H1 (cell line): ENCODE measurements at regions not wholly inside any gene's neighbourhood (a gene's known extent, or its start where the extent isn't known, plus 50 kb on each side); places are given as distances from the start of the nearest gene placed in this dataset.

Experiments
- CTCF ChIA-PET: fragments of 300-600 bp; sonication (Branson Sonifier 250); formaldehyde crosslinking; loops from one replicate; lab custom pipeline; 2021; ENCODE audit not compliant: partially characterized antibody; lab: Charles Lee
- POLR2A ChIA-PET: fragments of 300-600 bp; sonication (Branson Sonifier 250); formaldehyde crosslinking; loops from one replicate; lab custom pipeline; 2021; ENCODE audit warnings: inconsistent platforms; ENCODE audit not compliant: partially characterized antibody; lab: Charles Lee
- DNase-seq, 2 experiments: peaks; one replicate each; pipeline versions ENCODE4 v3.0.0 to v3.0.0-alpha.2; 2010 to 2022; ENCODE audit warnings: low spot score in 2 of 2, low read depth in 1 of 2, mixed read lengths in 1 of 2
- FAIRE-seq: peaks from 2 replicates; lab custom pipeline; 2011; peaks lifted over from hg19 to GRCh38; lab: Jason Lieb, UNC
- H2AFZ ChIP-seq: 2 replicates; pipeline ENCODE4 v1.8.1; 2012; ENCODE audit warnings: low read length, inconsistent platforms
- H2AK5ac ChIP-seq: 2 replicates; pipeline ENCODE4 v1.6.1; 2013; ENCODE audit warnings: low read depth, low read length
- H2BK120ac ChIP-seq: replicated peaks from 2 replicates; pipeline ENCODE3; 2013; ENCODE audit warnings: low read depth, low read length, inconsistent platforms
- H2BK12ac ChIP-seq: 2 replicates; pipeline ENCODE4 v1.6.1; 2013; ENCODE audit warnings: low read depth, low read length
- H2BK15ac ChIP-seq: 2 replicates; pipeline ENCODE4 v1.6.1; 2013; ENCODE audit warnings: low read length
- H2BK20ac ChIP-seq: 2 replicates; pipeline ENCODE4 v1.6.1; 2013; ENCODE audit warnings: low read length
- H2BK5ac ChIP-seq: 2 replicates; pipeline ENCODE4 v1.6.1; 2013; ENCODE audit warnings: low read depth, low read length
- H3K14ac ChIP-seq: 2 replicates; pipeline ENCODE4 v1.6.1; 2013; ENCODE audit warnings: inconsistent platforms; ENCODE audit not compliant: insufficient read length
- H3K18ac ChIP-seq: 2 replicates; pipeline ENCODE4 v1.6.1; 2013; ENCODE audit warnings: low read length; ENCODE audit errors: extremely low read depth
- H3K23ac ChIP-seq: 2 replicates; pipeline ENCODE4 v1.6.1; 2013; ENCODE audit warnings: inconsistent platforms; ENCODE audit not compliant: insufficient read length
- H3K23me2 ChIP-seq: 2 replicates; pipeline ENCODE4 v1.6.1; 2013; ENCODE audit warnings: low read depth, low read length
- H3K27ac ChIP-seq: 2 replicates; pipeline ENCODE4 v1.6.1; 2011; ENCODE audit warnings: low read depth, low read length, inconsistent platforms
- H3K27me3 ChIP-seq, 4 experiments: replicated peaks in 1 of 4; 1 replicate in 1 of 4; 2 replicates in 3 of 4; pipeline versions ENCODE4 v1.6.1 to v1.8.1; 2011 to 2013; ENCODE audit warnings: low read length in 3 of 4, mild to moderate bottlenecking in 3 of 4, inconsistent platforms in 2 of 4, mixed read lengths in 2 of 4, moderate library complexity in 1 of 4; ENCODE audit not compliant: control insufficient read depth in 3 of 4, insufficient read depth in 3 of 4; ENCODE audit errors: extremely low read depth in 1 of 4
- H3K36me3 ChIP-seq, 4 experiments: 2 replicates each; pipeline versions ENCODE4 v1.6.1 to v1.8.1; 2011 to 2013; ENCODE audit warnings: mild to moderate bottlenecking in 4 of 4, low read length in 3 of 4, moderate library complexity in 2 of 4, control low read depth in 1 of 4, inconsistent platforms in 1 of 4; ENCODE audit not compliant: insufficient read depth in 4 of 4, control insufficient read depth in 2 of 4
- H3K4ac ChIP-seq: replicated peaks from 2 replicates; pipeline ENCODE3; 2013; ENCODE audit warnings: low read length, low read depth, mixed read lengths, inconsistent platforms; ENCODE audit not compliant: insufficient read length
- H3K4me1 ChIP-seq, 4 experiments: replicated peaks in 1 of 4; 1 replicate in 1 of 4; 2 replicates in 3 of 4; pipeline versions ENCODE4 v1.6.1 to v1.8.1; 2011 to 2013; ENCODE audit warnings: low read length in 3 of 4, inconsistent platforms in 2 of 4, mixed read lengths in 1 of 4; ENCODE audit not compliant: insufficient read depth in 4 of 4, control insufficient read depth in 3 of 4
- H3K4me2 ChIP-seq, 2 experiments: 2 replicates each; pipeline versions ENCODE4 v1.6.1 to v1.8.1; 2011 to 2013; ENCODE audit warnings: low read depth in 2 of 2, low read length in 2 of 2, control low read depth in 1 of 2, inconsistent platforms in 1 of 2, mild to moderate bottlenecking in 1 of 2; ENCODE audit not compliant: insufficient read depth in 1 of 2
- H3K4me3 ChIP-seq, 4 experiments: fragments of 200-600, 300-600 bp in 1 of 4; sonication (generic), shearing (Covaris generic), sonication (Bioruptor Twin) in 1 of 4; 2 replicates each; pipeline versions ENCODE4 v1.5.1 to v1.8.1; 2011 to 2016; ENCODE audit warnings: low read length in 4 of 4, low read depth in 3 of 4, control low read depth in 2 of 4, inconsistent platforms in 2 of 4, mild to moderate bottlenecking in 2 of 4, mixed read lengths in 1 of 4, moderate library complexity in 1 of 4; ENCODE audit not compliant: insufficient read depth in 2 of 4; ENCODE audit errors: extremely low read depth in 1 of 4
- H3K56ac ChIP-seq: replicated peaks from 2 replicates; pipeline ENCODE3; 2013; ENCODE audit warnings: low read depth, mild to moderate bottlenecking, mixed read lengths, low read length, inconsistent platforms; ENCODE audit not compliant: insufficient read length
- H3K79me1 ChIP-seq: 2 replicates; pipeline ENCODE4 v1.6.1; 2013; ENCODE audit warnings: low read depth, low read length, control low read depth
- H3K79me2 ChIP-seq, 2 experiments: 2 replicates each; pipeline versions ENCODE4 v1.6.1 to v1.8.1; 2012 to 2013; ENCODE audit warnings: low read length in 2 of 2, mild to moderate bottlenecking in 2 of 2, inconsistent platforms in 1 of 2; ENCODE audit not compliant: insufficient read depth in 2 of 2, control insufficient read depth in 1 of 2
- H3K9ac ChIP-seq, 4 experiments: replicated peaks in 1 of 4; 1 replicate in 1 of 4; 2 replicates in 3 of 4; pipeline versions ENCODE4 v1.6.1 to v1.8.1; 2011 to 2013; ENCODE audit warnings: low read depth in 3 of 4, low read length in 3 of 4, control low read depth in 2 of 4, mild to moderate bottlenecking in 2 of 4, moderate library complexity in 2 of 4, inconsistent platforms in 1 of 4; ENCODE audit errors: extremely low read depth in 1 of 4
- H3K9me3 ChIP-seq, 2 experiments: 2 replicates each; pipeline versions ENCODE4 v1.6.1 to v1.8.1; 2012 to 2013; ENCODE audit warnings: mild to moderate bottlenecking in 2 of 2, moderate library complexity in 2 of 2, control low read depth in 1 of 2, inconsistent platforms in 1 of 2, low read depth in 1 of 2, low read length in 1 of 2, mixed read lengths in 1 of 2; ENCODE audit not compliant: insufficient read depth in 2 of 2
- H4K20me1 ChIP-seq, 2 experiments: replicated peaks in 1 of 2; 2 replicates each; pipeline versions ENCODE3 to v1.8.1; 2011 to 2013; ENCODE audit warnings: inconsistent platforms in 2 of 2, low read length in 2 of 2, mild to moderate bottlenecking in 1 of 2; ENCODE audit not compliant: insufficient read depth in 2 of 2, control insufficient read depth in 1 of 2
- H4K5ac ChIP-seq: 2 replicates; pipeline ENCODE4 v1.6.1; 2013; ENCODE audit warnings: low read length, low read depth, mixed read lengths, inconsistent platforms; ENCODE audit not compliant: insufficient read length
- H4K8ac ChIP-seq: 2 replicates; pipeline ENCODE4 v1.8.0; 2013; ENCODE audit warnings: mild to moderate bottlenecking, moderate library complexity, low read length, inconsistent platforms; ENCODE audit not compliant: insufficient read depth; ENCODE audit errors: extremely low read depth
- H4K91ac ChIP-seq: replicated peaks from 2 replicates; pipeline ENCODE3; 2013; ENCODE audit warnings: low read length, mixed read lengths, inconsistent platforms; ENCODE audit not compliant: insufficient read length
- BCL11A ChIP-seq, 2 experiments: IDR thresholded peaks; one replicate each; pipeline ENCODE4 v1.6.1; 2011; ENCODE audit warnings: low read depth in 2 of 2, low read length in 2 of 2, mild to moderate bottlenecking in 2 of 2
- KDM1A ChIP-seq: fragments of 200-600, 300-600 bp; sonication (generic); IDR thresholded peaks from 2 replicates; pipeline ENCODE4 v1.7.1; 2016; ENCODE audit warnings: mild to moderate bottlenecking, low read length, borderline replicate concordance
- POU5F1 ChIP-seq: IDR thresholded peaks from 2 replicates; pipeline ENCODE4 v1.6.1; 2011; ENCODE audit warnings: low read depth, mild to moderate bottlenecking, low read length, moderate library complexity
- RFX5 ChIP-seq: IDR thresholded peaks from 2 replicates; pipeline ENCODE4 v1.6.1; 2011; ENCODE audit warnings: low read depth, low read length, improper control_type of control experiment, borderline replicate concordance
- TF ChIP-seq, protein P1 (sequence below), 3 experiments: IDR thresholded peaks; 1 replicate in 2 of 3; 2 replicates in 1 of 3; pipeline versions ENCODE4 v1.5.1 to v1.6.1; 2011; ENCODE audit warnings: low read length in 3 of 3, mild to moderate bottlenecking in 3 of 3, inconsistent platforms in 2 of 3, low read depth in 1 of 3, moderate library complexity in 1 of 3; ENCODE audit not compliant: insufficient read depth in 1 of 3; ENCODE audit errors: control extremely low read depth in 1 of 3

- DNase-seq (no peak), FAIRE-seq (no peak)
- no peak overlapping the region for H4K91ac ChIP-seq
- no peak overlapping the region for H3K23ac ChIP-seq
- no peaks in the 10 kb centered on the region for H4K20me1 ChIP-seq
- ChIA-PET CTCF (interaction anchor here (0.6 to 1.1 kb wide), 3 partner anchors 43 to 233 kb away, joined by 3 read pairs; no protein-coding TSS in a partner anchor), POLR2A (no interaction called here)
- no peaks in the 10 kb centered on the region for H3K23me2 ChIP-seq
- no peak overlapping the region for H3K14ac ChIP-seq
- H3K56ac ChIP-seq = no peak overlapping the region
- no peak overlapping the region for H3K4me3 ChIP-seq
- no peaks in the 10 kb centered on the region for H3K27me3 ChIP-seq
- H3K9me3 ChIP-seq = no peaks in the 10 kb centered on the region
- no peak overlapping the region for H3K4ac ChIP-seq
- no peak overlapping the region for H2BK15ac ChIP-seq
- H2BK20ac ChIP-seq = no peak overlapping the region
- no peak overlapping the region for H2BK120ac ChIP-seq
- no peak overlapping the region for H4K5ac ChIP-seq
- H4K8ac ChIP-seq = no peak overlapping the region
- no peak overlapping the region for H3K4me2 ChIP-seq
- H3K9ac ChIP-seq = no peak overlapping the region
- H3K27ac ChIP-seq = no peak overlapping the region
- no peak overlapping the region for H2AK5ac ChIP-seq
- H3K18ac ChIP-seq = no peak overlapping the region
- no peaks in the 10 kb centered on the region for H3K79me2 ChIP-seq
- no peaks in the 10 kb centered on the region for H3K36me3 ChIP-seq
- H3K79me1 ChIP-seq = no peaks in the 10 kb centered on the region
- H2BK5ac ChIP-seq = no peak overlapping the region; the same call in 1 of the 2 replicates
- H3K4me1 ChIP-seq = no peaks in the 10 kb centered on the region; a peak in 1 of 7 replicates
- no peak overlapping the region for H2BK12ac ChIP-seq
- TF ChIP-seq POU5F1 = no peak
- TF ChIP-seq RFX5 = no peak
- TF ChIP-seq BCL11A (IDR thresholded peaks at IDR 0.05; ENCODE audit: low read depth in 2 of 2, low read length in 2 of 2) = no peak
- no peak for TF ChIP-seq KDM1A
- TF ChIP-seq, protein P1, sequence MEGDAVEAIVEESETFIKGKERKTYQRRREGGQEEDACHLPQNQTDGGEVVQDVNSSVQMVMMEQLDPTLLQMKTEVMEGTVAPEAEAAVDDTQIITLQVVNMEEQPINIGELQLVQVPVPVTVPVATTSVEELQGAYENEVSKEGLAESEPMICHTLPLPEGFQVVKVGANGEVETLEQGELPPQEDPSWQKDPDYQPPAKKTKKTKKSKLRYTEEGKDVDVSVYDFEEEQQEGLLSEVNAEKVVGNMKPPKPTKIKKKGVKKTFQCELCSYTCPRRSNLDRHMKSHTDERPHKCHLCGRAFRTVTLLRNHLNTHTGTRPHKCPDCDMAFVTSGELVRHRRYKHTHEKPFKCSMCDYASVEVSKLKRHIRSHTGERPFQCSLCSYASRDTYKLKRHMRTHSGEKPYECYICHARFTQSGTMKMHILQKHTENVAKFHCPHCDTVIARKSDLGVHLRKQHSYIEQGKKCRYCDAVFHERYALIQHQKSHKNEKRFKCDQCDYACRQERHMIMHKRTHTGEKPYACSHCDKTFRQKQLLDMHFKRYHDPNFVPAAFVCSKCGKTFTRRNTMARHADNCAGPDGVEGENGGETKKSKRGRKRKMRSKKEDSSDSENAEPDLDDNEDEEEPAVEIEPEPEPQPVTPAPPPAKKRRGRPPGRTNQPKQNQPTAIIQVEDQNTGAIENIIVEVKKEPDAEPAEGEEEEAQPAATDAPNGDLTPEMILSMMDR (IDR thresholded peaks at IDR 0.05; ENCODE audit: control extremely low read depth in 1 of 3, insufficient read depth in 1 of 3, low read depth in 1 of 3, low read length in 3 of 3) = no peak
- H2AFZ ChIP-seq = no peak overlapping the region
Observed at GRCh38 chr17:34720760-34721159, 141.4 kb downstream of the TMEM132E start.
